ENCODE measurements at regions not wholly inside any gene's neighbourhood (a gene's known extent, or its start where the extent isn't known, plus 50 kb on each side); places are given as distances from the start of the nearest gene placed in this dataset.
"Not testable (repeated sequence)": the region's sequence is repeated elsewhere in the genome, so short reads cannot be mapped to it uniquely, and the experiment has no call there.

GRCh38 chr7:65290340-65290739 is 83.3 kb upstream of the ZNF92 start:
- TF ChIP-seq SUZ12 (IDR thresholded peaks at IDR 0.05; ENCODE audit: extremely low read depth, insufficient read depth, insufficient read length); YY1 (IDR thresholded peaks at IDR 0.05; ENCODE audit: insufficient read depth, insufficient read length): not testable (repeated sequence)
